H1 (cell line): ENCODE measurements at regions not wholly inside any gene's neighbourhood (a gene's known extent, or its start where the extent isn't known, plus 50 kb on each side); places are given as distances from the start of the nearest gene placed in this dataset.

ENCODE experiments used
- CTCF ChIA-PET: fragments of 300-600 bp; sonication (Branson Sonifier 250); formaldehyde crosslinking; loops from one replicate; lab custom pipeline; 2021; ENCODE audit not compliant: partially characterized antibody; lab: Charles Lee
- POLR2A ChIA-PET: fragments of 300-600 bp; sonication (Branson Sonifier 250); formaldehyde crosslinking; loops from one replicate; lab custom pipeline; 2021; ENCODE audit warnings: inconsistent platforms; ENCODE audit not compliant: partially characterized antibody; lab: Charles Lee
- DNase-seq, 2 experiments: peaks; one replicate each; pipeline versions ENCODE4 v3.0.0 to v3.0.0-alpha.2; 2010 to 2022; ENCODE audit warnings: low spot score in 2 of 2, low read depth in 1 of 2, mixed read lengths in 1 of 2
- FAIRE-seq: peaks from 2 replicates; lab custom pipeline; 2011; peaks lifted over from hg19 to GRCh38; lab: Jason Lieb, UNC
- H2AFZ ChIP-seq: 2 replicates; pipeline ENCODE4 v1.8.1; 2012; ENCODE audit warnings: low read length, inconsistent platforms
- H2AK5ac ChIP-seq: 2 replicates; pipeline ENCODE4 v1.6.1; 2013; ENCODE audit warnings: low read depth, low read length
- H2BK120ac ChIP-seq: replicated peaks from 2 replicates; pipeline ENCODE3; 2013; ENCODE audit warnings: low read depth, low read length, inconsistent platforms
- H2BK12ac ChIP-seq: 2 replicates; pipeline ENCODE4 v1.6.1; 2013; ENCODE audit warnings: low read depth, low read length
- H2BK15ac ChIP-seq: 2 replicates; pipeline ENCODE4 v1.6.1; 2013; ENCODE audit warnings: low read length
- H2BK20ac ChIP-seq: 2 replicates; pipeline ENCODE4 v1.6.1; 2013; ENCODE audit warnings: low read length
- H2BK5ac ChIP-seq: 2 replicates; pipeline ENCODE4 v1.6.1; 2013; ENCODE audit warnings: low read depth, low read length
- H3K14ac ChIP-seq: 2 replicates; pipeline ENCODE4 v1.6.1; 2013; ENCODE audit warnings: inconsistent platforms; ENCODE audit not compliant: insufficient read length
- H3K18ac ChIP-seq: 2 replicates; pipeline ENCODE4 v1.6.1; 2013; ENCODE audit warnings: low read length; ENCODE audit errors: extremely low read depth
- H3K23ac ChIP-seq: 2 replicates; pipeline ENCODE4 v1.6.1; 2013; ENCODE audit warnings: inconsistent platforms; ENCODE audit not compliant: insufficient read length
- H3K23me2 ChIP-seq: 2 replicates; pipeline ENCODE4 v1.6.1; 2013; ENCODE audit warnings: low read depth, low read length
- H3K27ac ChIP-seq: 2 replicates; pipeline ENCODE4 v1.6.1; 2011; ENCODE audit warnings: low read depth, low read length, inconsistent platforms
- H3K27me3 ChIP-seq, 4 experiments: replicated peaks in 1 of 4; 1 replicate in 1 of 4; 2 replicates in 3 of 4; pipeline versions ENCODE4 v1.6.1 to v1.8.1; 2011 to 2013; ENCODE audit warnings: low read length in 3 of 4, mild to moderate bottlenecking in 3 of 4, inconsistent platforms in 2 of 4, mixed read lengths in 2 of 4, moderate library complexity in 1 of 4; ENCODE audit not compliant: control insufficient read depth in 3 of 4, insufficient read depth in 3 of 4; ENCODE audit errors: extremely low read depth in 1 of 4
- H3K36me3 ChIP-seq, 4 experiments: 2 replicates each; pipeline versions ENCODE4 v1.6.1 to v1.8.1; 2011 to 2013; ENCODE audit warnings: mild to moderate bottlenecking in 4 of 4, low read length in 3 of 4, moderate library complexity in 2 of 4, control low read depth in 1 of 4, inconsistent platforms in 1 of 4; ENCODE audit not compliant: insufficient read depth in 4 of 4, control insufficient read depth in 2 of 4
- H3K4ac ChIP-seq: replicated peaks from 2 replicates; pipeline ENCODE3; 2013; ENCODE audit warnings: low read length, low read depth, mixed read lengths, inconsistent platforms; ENCODE audit not compliant: insufficient read length
- H3K4me1 ChIP-seq, 4 experiments: replicated peaks in 1 of 4; 1 replicate in 1 of 4; 2 replicates in 3 of 4; pipeline versions ENCODE4 v1.6.1 to v1.8.1; 2011 to 2013; ENCODE audit warnings: low read length in 3 of 4, inconsistent platforms in 2 of 4, mixed read lengths in 1 of 4; ENCODE audit not compliant: insufficient read depth in 4 of 4, control insufficient read depth in 3 of 4
- H3K4me2 ChIP-seq, 2 experiments: 2 replicates each; pipeline versions ENCODE4 v1.6.1 to v1.8.1; 2011 to 2013; ENCODE audit warnings: low read depth in 2 of 2, low read length in 2 of 2, control low read depth in 1 of 2, inconsistent platforms in 1 of 2, mild to moderate bottlenecking in 1 of 2; ENCODE audit not compliant: insufficient read depth in 1 of 2
- H3K4me3 ChIP-seq, 4 experiments: fragments of 200-600, 300-600 bp in 1 of 4; sonication (generic), shearing (Covaris generic), sonication (Bioruptor Twin) in 1 of 4; 2 replicates each; pipeline versions ENCODE4 v1.5.1 to v1.8.1; 2011 to 2016; ENCODE audit warnings: low read length in 4 of 4, low read depth in 3 of 4, control low read depth in 2 of 4, inconsistent platforms in 2 of 4, mild to moderate bottlenecking in 2 of 4, mixed read lengths in 1 of 4, moderate library complexity in 1 of 4; ENCODE audit not compliant: insufficient read depth in 2 of 4; ENCODE audit errors: extremely low read depth in 1 of 4
- H3K56ac ChIP-seq: replicated peaks from 2 replicates; pipeline ENCODE3; 2013; ENCODE audit warnings: low read depth, mild to moderate bottlenecking, mixed read lengths, low read length, inconsistent platforms; ENCODE audit not compliant: insufficient read length
- H3K79me1 ChIP-seq: 2 replicates; pipeline ENCODE4 v1.6.1; 2013; ENCODE audit warnings: low read depth, low read length, control low read depth
- H3K79me2 ChIP-seq, 2 experiments: 2 replicates each; pipeline versions ENCODE4 v1.6.1 to v1.8.1; 2012 to 2013; ENCODE audit warnings: low read length in 2 of 2, mild to moderate bottlenecking in 2 of 2, inconsistent platforms in 1 of 2; ENCODE audit not compliant: insufficient read depth in 2 of 2, control insufficient read depth in 1 of 2
- H3K9ac ChIP-seq, 4 experiments: replicated peaks in 1 of 4; 1 replicate in 1 of 4; 2 replicates in 3 of 4; pipeline versions ENCODE4 v1.6.1 to v1.8.1; 2011 to 2013; ENCODE audit warnings: low read depth in 3 of 4, low read length in 3 of 4, control low read depth in 2 of 4, mild to moderate bottlenecking in 2 of 4, moderate library complexity in 2 of 4, inconsistent platforms in 1 of 4; ENCODE audit errors: extremely low read depth in 1 of 4
- H3K9me3 ChIP-seq, 2 experiments: 2 replicates each; pipeline versions ENCODE4 v1.6.1 to v1.8.1; 2012 to 2013; ENCODE audit warnings: mild to moderate bottlenecking in 2 of 2, moderate library complexity in 2 of 2, control low read depth in 1 of 2, inconsistent platforms in 1 of 2, low read depth in 1 of 2, low read length in 1 of 2, mixed read lengths in 1 of 2; ENCODE audit not compliant: insufficient read depth in 2 of 2
- H4K20me1 ChIP-seq, 2 experiments: replicated peaks in 1 of 2; 2 replicates each; pipeline versions ENCODE3 to v1.8.1; 2011 to 2013; ENCODE audit warnings: inconsistent platforms in 2 of 2, low read length in 2 of 2, mild to moderate bottlenecking in 1 of 2; ENCODE audit not compliant: insufficient read depth in 2 of 2, control insufficient read depth in 1 of 2
- H4K5ac ChIP-seq: 2 replicates; pipeline ENCODE4 v1.6.1; 2013; ENCODE audit warnings: low read length, low read depth, mixed read lengths, inconsistent platforms; ENCODE audit not compliant: insufficient read length
- H4K8ac ChIP-seq: 2 replicates; pipeline ENCODE4 v1.8.0; 2013; ENCODE audit warnings: mild to moderate bottlenecking, moderate library complexity, low read length, inconsistent platforms; ENCODE audit not compliant: insufficient read depth; ENCODE audit errors: extremely low read depth
- H4K91ac ChIP-seq: replicated peaks from 2 replicates; pipeline ENCODE3; 2013; ENCODE audit warnings: low read length, mixed read lengths, inconsistent platforms; ENCODE audit not compliant: insufficient read length
- BACH1 ChIP-seq: IDR thresholded peaks from 2 replicates; pipeline ENCODE4 v1.6.1; 2012; ENCODE audit warnings: low read length, improper control_type of control experiment
- EZH2 ChIP-seq: fragments of 200-600 bp; sonication (generic); IDR thresholded peaks from 2 replicates; pipeline ENCODE4 v1.7.1; 2012; ENCODE audit warnings: low read depth, mild to moderate bottlenecking, moderate library complexity, low read length, inconsistent platforms; ENCODE audit not compliant: severe bottlenecking
- MAFK ChIP-seq: IDR thresholded peaks from 2 replicates; pipeline ENCODE4 v1.6.1; 2012; ENCODE audit warnings: low read depth, mild to moderate bottlenecking, improper control_type of control experiment, low read length
- RAD21 ChIP-seq, 2 experiments: IDR thresholded peaks in 1 of 2; conservative IDR thresholded peaks in 1 of 2; 2 replicates each; pipeline ENCODE4 v1.6.1; 2011; ENCODE audit warnings: low read depth in 2 of 2, low read length in 2 of 2, improper control_type of control experiment in 1 of 2, inconsistent platforms in 1 of 2, mild to moderate bottlenecking in 1 of 2, moderate library complexity in 1 of 2
- SAP30 ChIP-seq: fragments of 300-600 bp; sonication (generic); IDR thresholded peaks from 2 replicates; pipeline ENCODE4 v1.7.1; 2012; ENCODE audit warnings: low read length, moderate library complexity, mild to moderate bottlenecking, inconsistent platforms; ENCODE audit not compliant: insufficient read depth, insufficient replicate concordance
- WGBS, 2 experiments: shearing (Covaris generic) in 1 of 2; methylation state at CpG; one replicate each; pipeline versions ENCODE4 v1.1.6 to v1.1.7; 2013 to 2015; ENCODE audit warnings: low lambda C conversion rate in 2 of 2, mixed read lengths in 2 of 2, inconsistent platforms in 1 of 2, low coverage in 1 of 2, missing lambda C conversion rate in 1 of 2; ENCODE audit not compliant: insufficient replicate concordance in 2 of 2, insufficient coverage in 1 of 2, insufficient read length in 1 of 2; ENCODE audit errors: extremely low coverage in 1 of 2, missing lambda C conversion rate in 1 of 2; 5-methylcytosine and 5-hydroxymethylcytosine counted together

GRCh38 chr10:78972160-78972946 lies 96.4 kb upstream of the ZMIZ1 start:
- Histone ChIP-seq H3K4me3 (peak overlapping the region in 1 of 4 experiments; percentile 66; a peak in 2 of 8 replicates), H3K79me2 (no peaks in the 10 kb centered on the region), H3K36me3 (no peaks in the 10 kb centered on the region), H3K14ac (no peak overlapping the region), H3K23ac (no peak overlapping the region), H3K27me3 (peaks cover 0 to 6% (median 0%) of the 10 kb centered on the region in 4 experiments; a peak in 3 of 7 replicates), H2BK20ac (peak overlapping the region; percentile 48; the same call in 1 of the 2 replicates), H2AFZ (no peak overlapping the region), H3K18ac (peak overlapping the region; percentile 19), H2BK120ac (no peak overlapping the region), H3K27ac (no peak overlapping the region), H3K9me3 (no peaks in the 10 kb centered on the region), H3K23me2 (peaks cover 4% of the 10 kb centered on the region; the same call in 1 of the 2 replicates), H4K20me1 (no peaks in the 10 kb centered on the region), H2BK15ac (no peak overlapping the region), H3K4me2 (peak overlapping the region in 1 of 2 experiments; percentile 60; a peak in 3 of 4 replicates), H3K79me1 (no peaks in the 10 kb centered on the region), H4K5ac (no peak overlapping the region), H4K8ac (no peak overlapping the region), H3K4ac (no peak overlapping the region), H3K4me1 (peaks cover 3 to 22% (median 18%) of the 10 kb centered on the region in 4 experiments), H3K9ac (no peak overlapping the region), H4K91ac (peak overlapping the region; percentile 39), H2AK5ac (peak overlapping the region; percentile 15; the same call in 1 of the 2 replicates), H2BK5ac (peak overlapping the region; percentile 95; the same call in 1 of the 2 replicates), H2BK12ac (peak overlapping the region; percentile 97; the same call in 1 of the 2 replicates), H3K56ac (no peak overlapping the region)
- no peak for DNase-seq
- ChIA-PET POLR2A (interaction anchor here (0.9 to 2.9 kb wide), 3 partner anchors 11 to 94 kb away, joined by 4 to 11 read pairs (median 4); no protein-coding TSS in a partner anchor), CTCF (interaction anchor here (0.6 to 2.3 kb wide), 4 partner anchors 8 to 126 kb away, joined by 3 to 8 read pairs (median 4); no protein-coding TSS in a partner anchor)
- TF ChIP-seq SAP30 (no peak), BACH1 (peak; percentile 80), MAFK (peak; percentile 51; the same call in 1 of the 2 replicates), EZH2 (no peak), RAD21 (IDR thresholded peaks at IDR 0.05 in 1 of 2, conservative IDR thresholded peaks at IDR 0.05 in 1 of 2; ENCODE audit: low read depth in 2 of 2, low read length in 2 of 2) (no peak)
- 48% methylated on average over 11 of the region's 11 CpGs; no CpG with 5 or more reads in 1 of the 2 experiments for WGBS, 2 experiments
- FAIRE-seq, result no peak
